OCI-LY1 (cell line): ENCODE measurements at regions not wholly inside any gene's neighbourhood (a gene's known extent, or its start where the extent isn't known, plus 50 kb on each side); places are given as distances from the start of the nearest gene placed in this dataset.

Experiments
- H2AFZ ChIP-seq: fragments of 200-600 bp; sonication (generic), shearing (Covaris generic); 2 replicates; pipeline ENCODE4 v1.6.0; 2014; ENCODE audit warnings: antibody characterized with exemption, mild to moderate bottlenecking, low read length
- H3F3A ChIP-seq: fragments of 200-600 bp; sonication (generic), shearing (Covaris generic); 2 replicates; pipeline ENCODE4 v1.6.0; 2014; ENCODE audit warnings: mild to moderate bottlenecking, antibody characterized with exemption, low read length, moderate library complexity; ENCODE audit not compliant: insufficient read depth
- H3K27ac ChIP-seq: fragments of 200-600 bp; sonication (generic); 2 replicates; pipeline ENCODE4 v1.5.1; 2014; ENCODE audit warnings: low read length, mixed run types, mild to moderate bottlenecking, low read depth; ENCODE audit not compliant: poor library complexity, severe bottlenecking
- H3K27me3 ChIP-seq: fragments of 200-600 bp; sonication (generic); 2 replicates; pipeline ENCODE4 v1.6.0; 2014; ENCODE audit warnings: antibody characterized with exemption, mild to moderate bottlenecking, low read length, moderate library complexity; ENCODE audit not compliant: insufficient read depth
- H3K36me3 ChIP-seq: fragments of 200-600 bp; sonication (generic); 2 replicates; pipeline ENCODE4 v1.6.1; 2014; ENCODE audit warnings: mild to moderate bottlenecking, antibody characterized with exemption, low read length, moderate library complexity, mixed read lengths; ENCODE audit not compliant: insufficient read depth
- H3K4me1 ChIP-seq: fragments of 200-600 bp; sonication (generic); 2 replicates; pipeline ENCODE4 v1.5.1; 2014; ENCODE audit warnings: mild to moderate bottlenecking, low read length, moderate library complexity; ENCODE audit not compliant: insufficient read depth, severe bottlenecking
- H3K4me2 ChIP-seq: fragments of 200-600 bp; sonication (generic), shearing (Covaris generic); 2 replicates; pipeline ENCODE4 v1.6.1; 2014; ENCODE audit warnings: low read length
- H3K4me3 ChIP-seq: fragments of 200-600 bp; sonication (generic); 2 replicates; pipeline ENCODE4 v1.5.1; 2014; ENCODE audit warnings: low read length, low read depth, mild to moderate bottlenecking, mixed read lengths; ENCODE audit not compliant: poor library complexity, severe bottlenecking
- H3K79me2 ChIP-seq: fragments of 200-600 bp; shearing (Covaris generic); 2 replicates; pipeline ENCODE4 v1.6.1; 2016; ENCODE audit warnings: mixed run types, low read length, mixed read lengths; ENCODE audit not compliant: insufficient read depth
- H3K9ac ChIP-seq: fragments of 200-600 bp; sonication (generic), shearing (Covaris generic); 2 replicates; pipeline ENCODE4 v1.6.1; 2014; ENCODE audit warnings: mild to moderate bottlenecking, low read length, mixed read lengths
- H3K9me2 ChIP-seq: fragments of 200-600 bp; sonication (generic), shearing (Covaris generic); 2 replicates; pipeline ENCODE4 v1.6.1; 2014; ENCODE audit warnings: low read depth, mild to moderate bottlenecking, low read length, mixed read lengths
- H3K9me3 ChIP-seq: fragments of 200-600 bp; shearing (Covaris generic); 2 replicates; pipeline ENCODE4 v1.6.1; 2014; ENCODE audit warnings: low read length, mixed read lengths
- H4K20me1 ChIP-seq: fragments of 200-600 bp; sonication (generic), shearing (Covaris generic); 2 replicates; pipeline ENCODE4 v1.6.0; 2016; ENCODE audit warnings: mild to moderate bottlenecking, low read length; ENCODE audit not compliant: insufficient read depth
- CTCF ChIP-seq: fragments of 200-600 bp; sonication (generic), shearing (Covaris generic); IDR thresholded peaks from 2 replicates; pipeline ENCODE4 v1.5.1; 2017; ENCODE audit warnings: mild to moderate bottlenecking, antibody characterized with exemption, low read length, moderate library complexity, mixed read lengths
- EZH2 ChIP-seq: fragments of 200-600 bp; sonication (generic), shearing (Covaris generic); IDR thresholded peaks from 2 replicates; pipeline ENCODE4 v1.8.0; 2017; ENCODE audit warnings: borderline replicate concordance, mixed run types, mild to moderate bottlenecking, antibody characterized with exemption, low read length, moderate library complexity, mixed read lengths

GRCh38 chr5:18517641-18518380, 883.6 kb downstream of the TAF11L14 start:
- Histone ChIP-seq H3K9ac (no peak overlapping the region), H3K4me3 (no peak overlapping the region), H3K36me3 (no peaks in the 10 kb centered on the region), H3K27ac (no peak overlapping the region), H3K79me2 (no peaks in the 10 kb centered on the region), H3F3A (no peaks in the 10 kb centered on the region), H3K9me2 (no peaks in the 10 kb centered on the region), H4K20me1 (no peaks in the 10 kb centered on the region), H3K9me3 (no peaks in the 10 kb centered on the region), H3K4me1 (no peaks in the 10 kb centered on the region), H3K27me3 (no peaks in the 10 kb centered on the region), H3K4me2 (no peak overlapping the region), H2AFZ (no peak overlapping the region)
- TF ChIP-seq CTCF = no peak
- TF ChIP-seq EZH2 = no peak

- Histone ChIP-seq H3K27ac (no peak overlapping the region), H3K4me3 (no peak overlapping the region), H3K27me3 (no peaks in the 10 kb centered on the region), H3K9ac (no peak overlapping the region), H3K79me2 (no peaks in the 10 kb centered on the region), H3K36me3 (no peaks in the 10 kb centered on the region), H3F3A (no peaks in the 10 kb centered on the region), H3K9me2 (no peaks in the 10 kb centered on the region), H2AFZ (no peak overlapping the region), H3K9me3 (no peaks in the 10 kb centered on the region), H3K4me1 (no peaks in the 10 kb centered on the region), H3K4me2 (no peak overlapping the region), H4K20me1 (no peaks in the 10 kb centered on the region)
- TF ChIP-seq CTCF (no peak), EZH2 (no peak)
These were observed 889.1 kb downstream of the TAF11L14 start for GRCh38 chr5:18523380-18523779.

- Histone ChIP-seq H3K79me2 (no peaks in the 10 kb centered on the region), H3K9me2 (no peaks in the 10 kb centered on the region), H3K27me3 (no peaks in the 10 kb centered on the region), H3K27ac (no peak overlapping the region), H3F3A (no peaks in the 10 kb centered on the region), H3K36me3 (no peaks in the 10 kb centered on the region), H3K4me1 (no peaks in the 10 kb centered on the region), H4K20me1 (no peaks in the 10 kb centered on the region), H3K4me2 (no peak overlapping the region), H3K9ac (no peak overlapping the region), H3K4me3 (no peak overlapping the region), H3K9me3 (no peaks in the 10 kb centered on the region), H2AFZ (no peak overlapping the region)
- TF ChIP-seq EZH2 (no peak), CTCF (no peak)
These were observed 892.6 kb downstream of the TAF11L14 start for GRCh38 chr5:18526792-18527405.
